Loucy (cell line): ENCODE measurements at regions not wholly inside any gene's neighbourhood (a gene's known extent, or its start where the extent isn't known, plus 50 kb on each side); places are given as distances from the start of the nearest gene placed in this dataset.

ENCODE experiments used
- CTCF ChIP-seq: fragments of 200-600 bp; sonication (generic); conservative IDR thresholded peaks from 2 replicates; pipeline ENCODE4 v1.5.1; 2014; ENCODE audit warnings: mild to moderate bottlenecking, antibody characterized with exemption, low read length
- EZH2phosphoT487 ChIP-seq: fragments of 200-600 bp; IDR thresholded peaks from 2 replicates; pipeline ENCODE4 v1.6.1; 2018; ENCODE audit warnings: antibody characterized with exemption, mild to moderate bottlenecking, moderate library complexity, borderline replicate concordance

- TF ChIP-seq CTCF (no peak), EZH2phosphoT487 (no peak)
These were observed 621.3 kb upstream of the LRATD1 start for GRCh38 chr2:14011190-14011589.
